HFF-Myc (cell line): ENCODE measurements at regions not wholly inside any gene's neighbourhood (a gene's known extent, or its start where the extent isn't known, plus 50 kb on each side); places are given as distances from the start of the nearest gene placed in this dataset.
A peak's percentile ranks its signal among the peaks of the same experiment; 100 is the strongest.

Source experiments
- DNase-seq: peaks from one replicate; pipeline ENCODE4 v3.0.0-alpha.2; 2011; ENCODE audit warnings: low read depth; ENCODE audit errors: extremely low read depth
- H3K4me3 ChIP-seq: replicated peaks from 2 replicates; pipeline ENCODE4 v1.5.1; 2011; ENCODE audit warnings: low read depth, mild to moderate bottlenecking, control low read depth, low read length
- TF ChIP-seq, protein P1 (sequence below): IDR thresholded peaks from 2 replicates; pipeline ENCODE4 v1.5.1; 2012; ENCODE audit warnings: mild to moderate bottlenecking, low read depth, low read length, control low read depth; ENCODE audit errors: missing control alignments

DNA sequence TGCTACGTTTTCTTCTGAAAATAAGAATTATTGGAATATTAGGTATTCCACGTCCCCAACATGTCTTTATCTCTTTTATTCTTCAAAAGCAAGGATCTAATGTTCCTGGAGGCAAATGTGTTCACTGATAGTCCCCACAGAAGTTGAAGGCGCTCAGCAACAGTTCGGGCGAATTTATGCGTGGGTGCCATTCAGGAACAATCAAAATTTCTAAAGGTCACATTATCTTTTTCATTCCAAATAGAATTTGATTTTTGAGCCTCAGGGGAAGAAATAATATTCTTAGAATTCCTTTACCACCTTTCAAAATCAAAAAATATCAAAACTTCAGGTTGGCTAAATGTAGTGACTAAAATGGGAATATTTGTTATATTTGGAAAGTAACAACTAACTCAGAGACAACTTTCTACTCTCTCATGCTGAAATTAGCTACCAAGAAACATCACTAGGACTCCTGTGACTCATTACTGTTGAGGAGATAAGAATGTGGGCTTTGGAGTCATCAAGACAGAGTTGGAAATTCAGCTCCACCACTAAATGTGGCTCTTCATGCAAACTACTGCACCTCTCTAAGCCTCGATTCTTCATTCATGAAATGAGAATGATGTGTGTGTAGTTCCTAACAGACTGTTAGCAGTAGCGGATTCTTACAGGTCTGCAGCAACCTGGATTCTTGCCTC, 72.3 kb upstream of the KIT start:
- TF ChIP-seq, protein P1, sequence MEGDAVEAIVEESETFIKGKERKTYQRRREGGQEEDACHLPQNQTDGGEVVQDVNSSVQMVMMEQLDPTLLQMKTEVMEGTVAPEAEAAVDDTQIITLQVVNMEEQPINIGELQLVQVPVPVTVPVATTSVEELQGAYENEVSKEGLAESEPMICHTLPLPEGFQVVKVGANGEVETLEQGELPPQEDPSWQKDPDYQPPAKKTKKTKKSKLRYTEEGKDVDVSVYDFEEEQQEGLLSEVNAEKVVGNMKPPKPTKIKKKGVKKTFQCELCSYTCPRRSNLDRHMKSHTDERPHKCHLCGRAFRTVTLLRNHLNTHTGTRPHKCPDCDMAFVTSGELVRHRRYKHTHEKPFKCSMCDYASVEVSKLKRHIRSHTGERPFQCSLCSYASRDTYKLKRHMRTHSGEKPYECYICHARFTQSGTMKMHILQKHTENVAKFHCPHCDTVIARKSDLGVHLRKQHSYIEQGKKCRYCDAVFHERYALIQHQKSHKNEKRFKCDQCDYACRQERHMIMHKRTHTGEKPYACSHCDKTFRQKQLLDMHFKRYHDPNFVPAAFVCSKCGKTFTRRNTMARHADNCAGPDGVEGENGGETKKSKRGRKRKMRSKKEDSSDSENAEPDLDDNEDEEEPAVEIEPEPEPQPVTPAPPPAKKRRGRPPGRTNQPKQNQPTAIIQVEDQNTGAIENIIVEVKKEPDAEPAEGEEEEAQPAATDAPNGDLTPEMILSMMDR, result no peak
- H3K4me3 ChIP-seq, result no peak overlapping the region
- DNase-seq, result no peak

GRCh38 chr4:54586320-54586955, 71.3 kb upstream of the KIT start:
- TF ChIP-seq, protein P1, result no peak
- peak; percentile 54 for DNase-seq
- H3K4me3 ChIP-seq, result no peak overlapping the region

GRCh38 chr4:54587107-54587891, 70.5 kb upstream of the KIT start:
- no peak for DNase-seq
- TF ChIP-seq, protein P1, result no peak
- H3K4me3 ChIP-seq, result no peak overlapping the region

- DNase-seq, result no peak
- no peak overlapping the region for H3K4me3 ChIP-seq
- TF ChIP-seq, protein P1, result no peak
Measured at GRCh38 chr4:54588404-54588803, 69.4 kb upstream of the KIT start.

- DNase-seq, result no peak
- TF ChIP-seq, protein P1, result no peak
- H3K4me3 ChIP-seq, result no peak overlapping the region
Measured at GRCh38 chr4:54589586-54589985, 68.2 kb upstream of the KIT start.

DNA sequence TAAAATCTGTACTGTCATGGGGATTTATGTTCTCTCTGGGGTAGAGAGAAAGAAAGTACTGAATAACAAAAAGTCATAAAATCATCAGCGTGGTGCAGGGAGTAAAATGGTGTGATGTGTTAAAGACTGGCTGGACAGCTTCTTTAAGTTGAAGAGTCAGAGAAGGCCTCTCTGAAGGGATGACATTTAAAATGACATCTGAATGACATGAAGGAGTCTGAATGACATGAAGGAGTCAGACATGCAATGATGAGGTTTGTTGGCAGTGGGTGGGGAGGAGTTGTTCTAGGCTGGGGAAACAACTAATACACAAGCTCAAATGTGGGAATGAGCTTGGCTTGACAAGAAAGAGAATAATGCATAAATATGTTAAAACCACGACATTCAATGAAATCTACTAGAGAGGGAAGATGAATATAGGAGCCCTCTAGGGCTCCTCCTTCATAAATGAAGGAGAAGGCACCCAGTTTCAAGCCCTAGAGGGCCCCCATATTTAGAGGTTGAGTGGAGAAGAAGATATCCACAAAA, 63.9 kb upstream of the KIT start:
- no peak for DNase-seq
- TF ChIP-seq, protein P1, result no peak
- H3K4me3 ChIP-seq, result no peak overlapping the region
